ENCODE measurements at regions not wholly inside any gene's neighbourhood (a gene's known extent, or its start where the extent isn't known, plus 50 kb on each side); places are given as distances from the start of the nearest gene placed in this dataset.

DNA sequence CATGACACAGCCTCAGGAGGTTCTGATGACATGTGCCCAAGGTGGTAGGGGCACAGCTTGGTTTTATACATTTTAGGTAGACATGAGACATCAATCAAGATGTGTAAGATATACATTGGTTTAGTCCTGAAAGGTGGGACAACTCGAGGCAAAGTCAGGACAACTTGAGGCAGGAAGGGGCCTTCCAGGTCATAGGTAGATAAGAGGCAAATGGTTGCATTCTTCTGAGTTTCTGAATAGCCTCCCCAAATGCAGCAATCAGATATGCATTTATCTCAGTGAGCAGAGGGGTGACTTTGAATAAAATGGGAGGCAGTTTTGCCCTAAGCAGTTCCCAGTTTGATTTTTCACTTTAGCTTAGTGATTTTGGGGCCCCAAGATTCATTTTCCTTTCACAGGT lies 91.6 kb downstream of the CHCHD4 start:
- TF ChIP-seq, protein P1, sequence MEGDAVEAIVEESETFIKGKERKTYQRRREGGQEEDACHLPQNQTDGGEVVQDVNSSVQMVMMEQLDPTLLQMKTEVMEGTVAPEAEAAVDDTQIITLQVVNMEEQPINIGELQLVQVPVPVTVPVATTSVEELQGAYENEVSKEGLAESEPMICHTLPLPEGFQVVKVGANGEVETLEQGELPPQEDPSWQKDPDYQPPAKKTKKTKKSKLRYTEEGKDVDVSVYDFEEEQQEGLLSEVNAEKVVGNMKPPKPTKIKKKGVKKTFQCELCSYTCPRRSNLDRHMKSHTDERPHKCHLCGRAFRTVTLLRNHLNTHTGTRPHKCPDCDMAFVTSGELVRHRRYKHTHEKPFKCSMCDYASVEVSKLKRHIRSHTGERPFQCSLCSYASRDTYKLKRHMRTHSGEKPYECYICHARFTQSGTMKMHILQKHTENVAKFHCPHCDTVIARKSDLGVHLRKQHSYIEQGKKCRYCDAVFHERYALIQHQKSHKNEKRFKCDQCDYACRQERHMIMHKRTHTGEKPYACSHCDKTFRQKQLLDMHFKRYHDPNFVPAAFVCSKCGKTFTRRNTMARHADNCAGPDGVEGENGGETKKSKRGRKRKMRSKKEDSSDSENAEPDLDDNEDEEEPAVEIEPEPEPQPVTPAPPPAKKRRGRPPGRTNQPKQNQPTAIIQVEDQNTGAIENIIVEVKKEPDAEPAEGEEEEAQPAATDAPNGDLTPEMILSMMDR (IDR thresholded peaks at IDR 0.05): no peak
- no peak for TF ChIP-seq POLR2A (IDR thresholded peaks at IDR 0.05)

Measured in lower leg skin (tissue), 3 donors.